Mesothelial cell of epicardium (in vitro differentiated cells): ENCODE measurements at regions not wholly inside any gene's neighbourhood (a gene's known extent, or its start where the extent isn't known, plus 50 kb on each side); places are given as distances from the start of the nearest gene placed in this dataset.
"Not testable (repeated sequence)": the region's sequence is repeated elsewhere in the genome, so short reads cannot be mapped to it uniquely, and the experiment has no call there.

Source experiments
- DNase-seq, 2 experiments: peaks; one replicate each; pipeline ENCODE4 v3.0.0; 2021; ENCODE audit warnings: low spot score in 2 of 2; ENCODE audit not compliant: unreplicated experiment in 2 of 2
- H3K27ac Mint-ChIP-seq: 2 replicates; pipeline ENCODE4 v1.8.0; 2021; ENCODE audit warnings: mixed read lengths
- H3K27me3 Mint-ChIP-seq: 2 replicates; pipeline ENCODE4 v1.8.0; 2021; ENCODE audit warnings: low read depth, mixed read lengths
- H3K36me3 Mint-ChIP-seq: 2 replicates; pipeline ENCODE4 v1.8.0; 2021; ENCODE audit warnings: mixed read lengths
- H3K4me1 Mint-ChIP-seq: 2 replicates; pipeline ENCODE4 v1.8.0; 2021; ENCODE audit warnings: mixed read lengths
- H3K4me3 Mint-ChIP-seq: 2 replicates; pipeline ENCODE4 v1.8.0; 2021; ENCODE audit warnings: mild to moderate bottlenecking, moderate library complexity, mixed read lengths
- H3K9me3 Mint-ChIP-seq: 2 replicates; pipeline ENCODE4 v1.8.0; 2021; ENCODE audit warnings: mixed read lengths
- CTCF ChIP-seq: fragments of 200-600 bp; sonication (generic); IDR thresholded peaks from one replicate; pipeline ENCODE4 v1.5.0; 2021; ENCODE audit warnings: antibody characterized with exemption; ENCODE audit not compliant: unreplicated experiment

GRCh38 chr7:89695241-89695640, 459.0 kb upstream of the STEAP1 start:
- Mint-ChIP-seq H3K9me3 (peaks cover 48% of the 10 kb centered on the region), H3K4me3 (no peak overlapping the region), H3K27ac (no peak overlapping the region), H3K36me3 (no peaks in the 10 kb centered on the region), H3K4me1 (no peaks in the 10 kb centered on the region), H3K27me3 (no peaks in the 10 kb centered on the region)
- DNase-seq, result no peak
- no peak for TF ChIP-seq CTCF

GRCh38 chr7:89714131-89714530, 440.1 kb upstream of the STEAP1 start:
- H3K9me3 Mint-ChIP-seq, result no peaks in the 10 kb centered on the region
- DNase-seq, result no peak
- H3K27me3 Mint-ChIP-seq, result peaks cover 11% of the 10 kb centered on the region
- no peaks in the 10 kb centered on the region for H3K36me3 Mint-ChIP-seq
- no peak overlapping the region for H3K27ac Mint-ChIP-seq
- H3K4me1 Mint-ChIP-seq, result no peaks in the 10 kb centered on the region
- H3K4me3 Mint-ChIP-seq, result no peak overlapping the region
- TF ChIP-seq CTCF, result no peak

GRCh38 chr7:89718941-89719340, 435.3 kb upstream of the STEAP1 start:
- H3K4me1 Mint-ChIP-seq, H3K9me3 Mint-ChIP-seq, H3K27ac Mint-ChIP-seq, H3K4me3 Mint-ChIP-seq, DNase-seq, H3K36me3 Mint-ChIP-seq: not testable (repeated sequence)
- H3K27me3 Mint-ChIP-seq, result peaks cover 17% of the 10 kb centered on the region

GRCh38 chr7:89728481-89728880, 425.8 kb upstream of the STEAP1 start:
- Mint-ChIP-seq H3K27ac (no peak overlapping the region), H3K4me3 (no peak overlapping the region), H3K27me3 (peaks cover 40% of the 10 kb centered on the region), H3K36me3 (no peaks in the 10 kb centered on the region), H3K4me1 (no peaks in the 10 kb centered on the region), H3K9me3 (no peaks in the 10 kb centered on the region)
- DNase-seq, result no peak
- no peak for TF ChIP-seq CTCF

GRCh38 chr7:89731751-89732445, 422.4 kb upstream of the STEAP1 start:
- no peak overlapping the region for H3K27ac Mint-ChIP-seq
- H3K4me3 Mint-ChIP-seq, result no peak overlapping the region
- peaks cover 29% of the 10 kb centered on the region for H3K27me3 Mint-ChIP-seq
- H3K4me1 Mint-ChIP-seq, result no peaks in the 10 kb centered on the region
- no peaks in the 10 kb centered on the region for H3K36me3 Mint-ChIP-seq
- no peak for DNase-seq
- no peak for TF ChIP-seq CTCF
- no peaks in the 10 kb centered on the region for H3K9me3 Mint-ChIP-seq

GRCh38 chr7:89738549-89738948, 415.7 kb upstream of the STEAP1 start:
- H3K4me3 Mint-ChIP-seq, result no peak overlapping the region
- H3K27ac Mint-ChIP-seq, result no peak overlapping the region
- no peaks in the 10 kb centered on the region for H3K9me3 Mint-ChIP-seq
- H3K4me1 Mint-ChIP-seq, result no peaks in the 10 kb centered on the region
- peaks cover 7% of the 10 kb centered on the region for H3K27me3 Mint-ChIP-seq
- H3K36me3 Mint-ChIP-seq, result no peaks in the 10 kb centered on the region
- TF ChIP-seq CTCF, result no peak
- no peak for DNase-seq
